Adipose tissue (tissue), 3 donors: ENCODE measurements at regions not wholly inside any gene's neighbourhood (a gene's known extent, or its start where the extent isn't known, plus 50 kb on each side); places are given as distances from the start of the nearest gene placed in this dataset.
"Not testable (repeated sequence)": the region's sequence is repeated elsewhere in the genome, so short reads cannot be mapped to it uniquely, and the experiment has no call there.

Experiments
- H3K27ac ChIP-seq: one replicate; pipeline ENCODE4 v1.5.1; 2013; ENCODE audit warnings: low read depth, low read length
- WGBS, 3 donors: extraction: QIAGEN DNeasy Blood & Tissue Kit; methylation state at CpG; one replicate each; pipeline ENCODE4 v1.1.7; 2013; 5-methylcytosine and 5-hydroxymethylcytosine counted together
- donor health status: healthy with polysubstance abuse.
- donor health status: Bipolar disorder and iron deficiency.
- donor health status: healthy.

GRCh38 chr17:43345515-43345914 is 53.3 kb upstream of the ARL4D start:
- WGBS, 3 donors, result 56 to 83% (median 77%) methylated on average over 3 of the region's 3 CpGs
- H3K27ac ChIP-seq, result not testable (repeated sequence)

- no peak overlapping the region for H3K27ac ChIP-seq
- WGBS, 3 donors, result 63 to 81% (median 72%) methylated on average over 6 of the region's 6 CpGs
Observed at GRCh38 chr17:43344685-43345084, 54.1 kb upstream of the ARL4D start.

GRCh38 chr17:43342589-43342890 is 56.3 kb upstream of the ARL4D start:
- no peak overlapping the region for H3K27ac ChIP-seq
- 31 to 56% (median 52%) methylated on average over 5 of the region's 5 CpGs for WGBS, 3 donors

GRCh38 chr17:43341715-43342588 is 56.8 kb upstream of the ARL4D start:
- 40 to 54% (median 46%) methylated on average over 7 of the region's 7 CpGs for WGBS, 3 donors
- H3K27ac ChIP-seq, result no peak overlapping the region

- 53 to 61% (median 58%) methylated on average over 11 of the region's 11 CpGs for WGBS, 3 donors
- no peak overlapping the region for H3K27ac ChIP-seq
Observed at GRCh38 chr17:43338886-43339516, 59.8 kb upstream of the ARL4D start.

GRCh38 chr17:43337684-43338428 is 60.9 kb upstream of the ARL4D start:
- WGBS, 3 donors, result 83 to 87% (median 84%) methylated on average over 10 of the region's 10 CpGs

GRCh38 chr17:43334738-43335402 is 63.9 kb upstream of the ARL4D start:
- H3K27ac ChIP-seq, result no peak overlapping the region
- WGBS, 3 donors, result 50 to 65% (median 56%) methylated on average over 7 of the region's 7 CpGs

More at GRCh38 chr17:43337684-43338428, 60.9 kb upstream of the ARL4D start:
- no peak overlapping the region for H3K27ac ChIP-seq

GRCh38 chr17:43333433-43333943 is 65.3 kb upstream of the ARL4D start:
- 83 to 87% (median 87%) methylated on average over 12 of the region's 12 CpGs for WGBS, 3 donors
- no peak overlapping the region for H3K27ac ChIP-seq

GRCh38 chr17:43332230-43332629 is 66.6 kb upstream of the ARL4D start:
- no peak overlapping the region for H3K27ac ChIP-seq
- WGBS, 3 donors, result 88 to 91% (median 90%) methylated on average over 6 of the region's 6 CpGs

GRCh38 chr17:43330876-43331639 is 67.7 kb upstream of the ARL4D start:
- H3K27ac ChIP-seq, result no peak overlapping the region
- WGBS, 3 donors, result 76 to 82% (median 81%) methylated on average over 12 of the region's 12 CpGs

- 83 to 88% (median 84%) methylated on average over 6 of the region's 6 CpGs for WGBS, 3 donors
- no peak overlapping the region for H3K27ac ChIP-seq
Observed at GRCh38 chr17:43329183-43329582, 69.6 kb upstream of the ARL4D start.

GRCh38 chr17:43328650-43329049 is 70.1 kb upstream of the ARL4D start:
- H3K27ac ChIP-seq, result no peak overlapping the region
- 49 to 85% (median 77%) methylated on average over 3 of the region's 3 CpGs for WGBS, 3 donors

GRCh38 chr17:43327834-43328420 is 70.9 kb upstream of the ARL4D start:
- H3K27ac ChIP-seq, result no peak overlapping the region
- WGBS, 3 donors, result 64 to 76% (median 75%) methylated on average over 9 of the region's 9 CpGs

GRCh38 chr17:43327421-43327820 is 71.4 kb upstream of the ARL4D start:
- H3K27ac ChIP-seq, result no peak overlapping the region
- WGBS, 3 donors, result 61 to 78% (median 75%) methylated on average over 4 of the region's 4 CpGs

- H3K27ac ChIP-seq, result no peak overlapping the region
- 62 to 82% (median 76%) methylated on average over 7 of the region's 7 CpGs for WGBS, 3 donors
Observed at GRCh38 chr17:43326490-43327275, 72.1 kb upstream of the ARL4D start.

- no peak overlapping the region for H3K27ac ChIP-seq
- WGBS, 3 donors, result 85 to 91% (median 89%) methylated on average over 22 of the region's 22 CpGs
Observed at GRCh38 chr17:43324205-43324893, 74.4 kb upstream of the ARL4D start.
